BLaER1 treated with 17β-estradiol and CSF1 and Interleukin-3, amounts not matched to agents 10 nM and 100 nM (cell line): ENCODE measurements at regions not wholly inside any gene's neighbourhood (a gene's known extent, or its start where the extent isn't known, plus 50 kb on each side); places are given as distances from the start of the nearest gene placed in this dataset.
A peak's percentile ranks its signal among the peaks of the same experiment; 100 is the strongest.

Experiments
- H3K27ac ChIP-seq, 11 experiments: shearing (Covaris generic); formaldehyde crosslinking; 2 replicates each; pipeline ENCODE4 v1.8.1; 2022
- H3K27me3 ChIP-seq, 11 experiments: shearing (Covaris generic); formaldehyde crosslinking; 2 replicates each; pipeline ENCODE4 v1.8.1; 2022
- H3K36me3 ChIP-seq, 11 experiments: shearing (Covaris generic); formaldehyde crosslinking; 2 replicates each; pipeline ENCODE4 v1.8.1; 2022
- H3K4me1 ChIP-seq, 10 experiments: shearing (Covaris generic); formaldehyde crosslinking; 2 replicates each; pipeline ENCODE4 v1.8.1; 2022
- H3K4me2 ChIP-seq, 11 experiments: shearing (Covaris generic); formaldehyde crosslinking; 2 replicates each; pipeline ENCODE4 v1.8.1; 2022
- H3K4me3 ChIP-seq, 10 experiments: shearing (Covaris generic); formaldehyde crosslinking; 2 replicates each; pipeline ENCODE4 v1.8.1; 2022
- H3K9ac ChIP-seq, 11 experiments: shearing (Covaris generic); formaldehyde crosslinking; 2 replicates each; pipeline ENCODE4 v1.8.1; 2022
- H3K9me3 ChIP-seq, 11 experiments: shearing (Covaris generic); formaldehyde crosslinking; replicated peaks in 1 of 11; 2 replicates each; pipeline ENCODE4 v1.8.1; 2022
- H4K20me1 ChIP-seq, 11 experiments: shearing (Covaris generic); formaldehyde crosslinking; 2 replicates each; pipeline ENCODE4 v1.8.1; 2022
- Cebpa-rat ChIP-seq, 11 experiments: shearing (Covaris generic); IDR thresholded peaks; 2 replicates each; pipeline ENCODE4 v1.8.1; 2022

GRCh38 chr9:79224672-79225433, 346.9 kb upstream of the TLE4 start:
- 0 out of 22 replicates have a peak overlapping the region, but pooled peaks of 2 of the 11 experiments have one; percentile 3 to 12 for H3K4me2 ChIP-seq
- no peak for TF ChIP-seq Cebpa-rat (IDR thresholded peaks at IDR 0.05)
- H3K36me3 ChIP-seq, result no peaks in the 10 kb centered on the region
- H3K27ac ChIP-seq, result no peak overlapping the region
- no peak overlapping the region for H3K9ac ChIP-seq
- no peak overlapping the region for H3K4me3 ChIP-seq
- H4K20me1 ChIP-seq, result no peaks in the 10 kb centered on the region
- H3K27me3 ChIP-seq, result no peaks in the 10 kb centered on the region
- peaks cover 6 to 25% (median 14%) of the 10 kb centered on the region in 11 experiments; a peak in 20 of 22 replicates for H3K9me3 ChIP-seq
- no peaks in the 10 kb centered on the region for H3K4me1 ChIP-seq

GRCh38 chr9:79233542-79233941, 338.2 kb upstream of the TLE4 start:
- no peak overlapping the region for H3K4me2 ChIP-seq
- no peaks in the 10 kb centered on the region for H3K36me3 ChIP-seq
- no peak overlapping the region for H3K4me3 ChIP-seq
- peaks cover 7 to 16% (median 13%) of the 10 kb centered on the region in 11 experiments; a peak in 21 of 22 replicates for H3K9me3 ChIP-seq
- no peak overlapping the region for H3K9ac ChIP-seq
- H4K20me1 ChIP-seq, result no peaks in the 10 kb centered on the region
- no peak overlapping the region for H3K27ac ChIP-seq
- H3K4me1 ChIP-seq, result peaks cover 0 to 22% (median 7%) of the 10 kb centered on the region in 10 experiments; a peak in 9 of 20 replicates
- no peak for TF ChIP-seq Cebpa-rat (IDR thresholded peaks at IDR 0.05)
- H3K27me3 ChIP-seq, result no peaks in the 10 kb centered on the region

DNA sequence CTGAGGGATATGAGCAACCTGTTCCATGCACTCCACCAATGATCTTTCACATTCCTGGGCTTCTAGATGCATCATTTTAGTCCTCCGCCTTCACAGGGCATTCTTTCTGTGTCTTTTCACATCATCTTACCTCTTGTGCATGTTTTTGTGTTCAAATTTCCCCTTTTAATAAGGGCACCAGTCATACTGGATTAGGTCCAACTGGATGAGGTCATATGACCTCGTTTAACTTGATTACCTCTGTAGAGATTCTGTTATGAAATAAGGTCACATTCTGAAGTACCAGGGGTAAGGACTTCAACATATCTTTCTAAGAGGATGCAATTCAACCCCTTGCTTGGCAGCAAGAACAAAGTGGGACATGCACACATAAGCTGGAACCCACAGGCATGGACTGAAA, 335.3 kb upstream of the TLE4 start:
- Histone ChIP-seq H3K36me3 (no peaks in the 10 kb centered on the region), H3K27me3 (no peaks in the 10 kb centered on the region), H3K4me1 (peaks cover 0 to 28% (median 9%) of the 10 kb centered on the region in 10 experiments; a peak in 9 of 20 replicates), H3K4me2 (peak overlapping the region in 2 of 11 experiments; percentile 33 to 54; a peak in 2 of 22 replicates), H4K20me1 (no peaks in the 10 kb centered on the region), H3K27ac (0 out of 22 replicates have a peak overlapping the region, but pooled peaks of 1 of the 11 experiments have one; percentile 69), H3K4me3 (no peak overlapping the region), H3K9me3 (peaks cover 0 to 8% (median 7%) of the 10 kb centered on the region in 11 experiments; a peak in 6 of 22 replicates), H3K9ac (no peak overlapping the region)
- no peak for TF ChIP-seq Cebpa-rat (IDR thresholded peaks at IDR 0.05)

GRCh38 chr9:79237861-79238260, 333.9 kb upstream of the TLE4 start:
- Histone ChIP-seq H3K9me3 (no peaks in the 10 kb centered on the region), H4K20me1 (no peaks in the 10 kb centered on the region), H3K4me3 (no peak overlapping the region), H3K4me1 (peaks cover 0 to 40% (median 13%) of the 10 kb centered on the region in 10 experiments; a peak in 9 of 20 replicates), H3K4me2 (peak overlapping the region in 6 of 11 experiments; percentile 17 to 54 (median 34); a peak in 10 of 22 replicates), H3K36me3 (no peaks in the 10 kb centered on the region), H3K27ac (peak overlapping the region in 4 of 11 experiments; percentile 35 to 71 (median 56); a peak in 8 of 22 replicates), H3K9ac (peak overlapping the region in 1 of 11 experiments; percentile 10; a peak in 1 of 22 replicates), H3K27me3 (no peaks in the 10 kb centered on the region)
- peak in 1 of 11 experiments; percentile 37; a peak in 1 of 22 replicates for TF ChIP-seq Cebpa-rat (IDR thresholded peaks at IDR 0.05)

- H3K4me3 ChIP-seq, result no peak overlapping the region
- H3K9ac ChIP-seq, result no peak overlapping the region
- H3K27ac ChIP-seq, result no peak overlapping the region
- H3K4me1 ChIP-seq, result peaks cover 0 to 41% (median 13%) of the 10 kb centered on the region in 10 experiments; a peak in 9 of 20 replicates
- H3K9me3 ChIP-seq, result no peaks in the 10 kb centered on the region
- no peak for TF ChIP-seq Cebpa-rat (IDR thresholded peaks at IDR 0.05)
- H3K4me2 ChIP-seq, result no peak overlapping the region
- no peaks in the 10 kb centered on the region for H4K20me1 ChIP-seq
- no peaks in the 10 kb centered on the region for H3K36me3 ChIP-seq
- no peaks in the 10 kb centered on the region for H3K27me3 ChIP-seq
These were observed 331.0 kb upstream of the TLE4 start for GRCh38 chr9:79240774-79241173.

GRCh38 chr9:79242489-79242888, 329.3 kb upstream of the TLE4 start:
- no peaks in the 10 kb centered on the region for H4K20me1 ChIP-seq
- peak overlapping the region in 5 of 11 experiments; percentile 1 to 54 (median 45); a peak in 8 of 22 replicates for H3K4me2 ChIP-seq
- H3K27me3 ChIP-seq, result no peaks in the 10 kb centered on the region
- no peaks in the 10 kb centered on the region for H3K9me3 ChIP-seq
- H3K4me3 ChIP-seq, result no peak overlapping the region
- H3K4me1 ChIP-seq, result peaks cover 0 to 30% (median 11%) of the 10 kb centered on the region in 10 experiments; a peak in 9 of 20 replicates
- no peaks in the 10 kb centered on the region for H3K36me3 ChIP-seq
- no peak for TF ChIP-seq Cebpa-rat (IDR thresholded peaks at IDR 0.05)
- H3K9ac ChIP-seq, result no peak overlapping the region
- peak overlapping the region in 2 of 11 experiments; percentile 20 to 24; a peak in 3 of 22 replicates for H3K27ac ChIP-seq

- Histone ChIP-seq H3K4me1 (peaks cover 0 to 13% (median 4%) of the 10 kb centered on the region in 10 experiments; a peak in 8 of 20 replicates), H3K27ac (no peak overlapping the region), H3K4me2 (no peak overlapping the region), H3K4me3 (no peak overlapping the region), H3K36me3 (no peaks in the 10 kb centered on the region), H3K27me3 (no peaks in the 10 kb centered on the region), H4K20me1 (no peaks in the 10 kb centered on the region), H3K9ac (no peak overlapping the region), H3K9me3 (no peaks in the 10 kb centered on the region)
- TF ChIP-seq Cebpa-rat (IDR thresholded peaks at IDR 0.05), result no peak
These were observed 325.6 kb upstream of the TLE4 start for GRCh38 chr9:79246170-79246569.

- no peak overlapping the region for H3K4me2 ChIP-seq
- H3K36me3 ChIP-seq, result no peaks in the 10 kb centered on the region
- H3K9me3 ChIP-seq, result no peaks in the 10 kb centered on the region
- H4K20me1 ChIP-seq, result no peaks in the 10 kb centered on the region
- H3K4me3 ChIP-seq, result no peak overlapping the region
- H3K27me3 ChIP-seq, result no peaks in the 10 kb centered on the region
- no peak overlapping the region for H3K9ac ChIP-seq
- no peak overlapping the region for H3K27ac ChIP-seq
- TF ChIP-seq Cebpa-rat (IDR thresholded peaks at IDR 0.05), result no peak
- H3K4me1 ChIP-seq, result peaks cover 0 to 10% (median 3%) of the 10 kb centered on the region in 10 experiments; a peak in 8 of 20 replicates
These were observed 324.7 kb upstream of the TLE4 start for GRCh38 chr9:79247021-79247420.

DNA sequence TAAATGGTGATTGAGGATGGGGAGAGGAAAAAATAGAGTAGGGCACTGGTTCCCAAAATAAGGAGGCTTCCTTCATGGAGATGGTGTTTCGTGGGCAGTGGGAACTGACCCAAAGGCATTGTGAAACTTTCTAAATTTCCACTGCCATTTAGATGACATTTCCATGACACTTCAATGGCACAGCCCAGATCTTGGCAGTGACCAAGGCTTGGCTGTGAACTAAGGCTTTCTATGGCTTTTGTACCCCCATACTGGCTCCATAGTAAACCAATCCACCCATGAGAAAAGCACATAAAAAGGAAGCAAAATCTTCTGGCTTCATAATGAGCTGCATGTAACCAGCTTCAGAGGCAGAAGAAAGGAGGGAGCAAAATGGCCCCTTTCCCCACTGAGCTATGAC, 321.0 kb upstream of the TLE4 start:
- H4K20me1 ChIP-seq, result no peaks in the 10 kb centered on the region

More for the DNA sequence above, 321.0 kb upstream of the TLE4 start:
- no peak for TF ChIP-seq Cebpa-rat (IDR thresholded peaks at IDR 0.05)
- no peak overlapping the region for H3K9ac ChIP-seq
- H3K36me3 ChIP-seq, result no peaks in the 10 kb centered on the region
- H3K9me3 ChIP-seq, result 0 out of 22 replicates have a peak, but pooled peaks cover 0 to 7% (median 0%) of the 10 kb centered on the region in 11 experiments
- no peak overlapping the region for H3K27ac ChIP-seq
- no peaks in the 10 kb centered on the region for H3K4me1 ChIP-seq
- no peaks in the 10 kb centered on the region for H3K27me3 ChIP-seq
- H3K4me2 ChIP-seq, result no peak overlapping the region
- H3K4me3 ChIP-seq, result no peak overlapping the region
